ENCODE measurements at regions not wholly inside any gene's neighbourhood (a gene's known extent, or its start where the extent isn't known, plus 50 kb on each side); places are given as distances from the start of the nearest gene placed in this dataset.

GRCh38 chr12:46452776-46453175 lies 80.2 kb upstream of the SLC38A2 start:
- TF ChIP-seq, protein P1, sequence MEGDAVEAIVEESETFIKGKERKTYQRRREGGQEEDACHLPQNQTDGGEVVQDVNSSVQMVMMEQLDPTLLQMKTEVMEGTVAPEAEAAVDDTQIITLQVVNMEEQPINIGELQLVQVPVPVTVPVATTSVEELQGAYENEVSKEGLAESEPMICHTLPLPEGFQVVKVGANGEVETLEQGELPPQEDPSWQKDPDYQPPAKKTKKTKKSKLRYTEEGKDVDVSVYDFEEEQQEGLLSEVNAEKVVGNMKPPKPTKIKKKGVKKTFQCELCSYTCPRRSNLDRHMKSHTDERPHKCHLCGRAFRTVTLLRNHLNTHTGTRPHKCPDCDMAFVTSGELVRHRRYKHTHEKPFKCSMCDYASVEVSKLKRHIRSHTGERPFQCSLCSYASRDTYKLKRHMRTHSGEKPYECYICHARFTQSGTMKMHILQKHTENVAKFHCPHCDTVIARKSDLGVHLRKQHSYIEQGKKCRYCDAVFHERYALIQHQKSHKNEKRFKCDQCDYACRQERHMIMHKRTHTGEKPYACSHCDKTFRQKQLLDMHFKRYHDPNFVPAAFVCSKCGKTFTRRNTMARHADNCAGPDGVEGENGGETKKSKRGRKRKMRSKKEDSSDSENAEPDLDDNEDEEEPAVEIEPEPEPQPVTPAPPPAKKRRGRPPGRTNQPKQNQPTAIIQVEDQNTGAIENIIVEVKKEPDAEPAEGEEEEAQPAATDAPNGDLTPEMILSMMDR (IDR thresholded peaks at IDR 0.05) = no peak
- TF ChIP-seq POLR2A (IDR thresholded peaks at IDR 0.05) = no peak

Data from right lobe of liver (tissue), 4 donors.